Thymus (tissue), 11 donors: ENCODE measurements at regions not wholly inside any gene's neighbourhood (a gene's known extent, or its start where the extent isn't known, plus 50 kb on each side); places are given as distances from the start of the nearest gene placed in this dataset.

ENCODE experiments used
- DNase-seq, 9 donors: peaks; one replicate each; pipeline ENCODE4 v3.0.0-alpha.2; 2013; ENCODE audit warnings: low spot score in 9 of 9, low read depth in 6 of 9, missing footprints in 1 of 9
- H3K27ac ChIP-seq, 2 donors: one replicate each; pipeline ENCODE4 v1.5.1; 2013; ENCODE audit warnings: control low read depth in 1 of 2, low read depth in 1 of 2, low read length in 1 of 2, mild to moderate bottlenecking in 1 of 2, moderate library complexity in 1 of 2
- H3K27me3 ChIP-seq, 2 donors: one replicate each; pipeline ENCODE4 v1.5.1; 2013; ENCODE audit warnings: low read length in 1 of 2; ENCODE audit not compliant: control insufficient read depth in 2 of 2, insufficient read depth in 1 of 2
- H3K36me3 ChIP-seq, 2 donors: one replicate each; pipeline ENCODE4 v1.5.1; 2013; ENCODE audit warnings: low read length in 1 of 2, mild to moderate bottlenecking in 1 of 2, moderate library complexity in 1 of 2; ENCODE audit not compliant: control insufficient read depth in 2 of 2, insufficient read depth in 2 of 2
- H3K4me1 ChIP-seq, 2 donors: one replicate each; pipeline ENCODE4 v1.5.1; 2013; ENCODE audit warnings: low read length in 2 of 2; ENCODE audit not compliant: control insufficient read depth in 2 of 2, insufficient read depth in 2 of 2
- H3K4me3 ChIP-seq, 2 donors: one replicate each; pipeline ENCODE4 v1.5.1; 2013; ENCODE audit warnings: low read length in 2 of 2, control low read depth in 1 of 2, mild to moderate bottlenecking in 1 of 2
- H3K9me3 ChIP-seq, 2 donors: one replicate each; pipeline ENCODE4 v1.5.1; 2013; ENCODE audit warnings: low read length in 1 of 2, mild to moderate bottlenecking in 1 of 2; ENCODE audit not compliant: control insufficient read depth in 2 of 2, insufficient read depth in 1 of 2
- WGBS: extraction: QIAGEN DNeasy Blood & Tissue Kit; methylation state at CpG from one replicate; pipeline ENCODE4 v1.1.7; 2013; 5-methylcytosine and 5-hydroxymethylcytosine counted together
- donor health status: healthy.

DNA sequence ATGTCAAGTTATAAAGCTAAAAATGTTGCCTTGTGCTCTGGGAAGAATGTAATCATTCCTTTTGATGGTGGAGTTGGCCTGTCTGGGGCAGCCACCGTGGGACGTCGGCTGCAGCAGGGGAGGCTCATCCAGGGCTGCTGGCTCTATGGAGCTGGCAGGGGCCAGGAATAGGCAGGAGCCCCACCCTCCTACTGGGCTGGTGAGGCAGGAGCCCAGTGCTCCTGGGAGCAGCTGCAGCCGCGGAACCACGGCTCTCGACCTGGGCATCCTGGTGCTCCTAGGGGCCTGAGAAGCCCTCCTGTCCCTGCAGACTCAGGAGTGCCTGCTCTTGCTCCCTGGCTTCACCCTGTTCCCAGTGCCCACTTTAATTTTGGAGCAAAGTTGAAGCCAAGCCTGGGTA, 127.1 kb downstream of the DIPK2A start:
- Histone ChIP-seq H3K4me1 (no peaks in the 10 kb centered on the region), H3K27ac (no peak overlapping the region), H3K36me3 (no peaks in the 10 kb centered on the region), H3K9me3 (peaks cover 0 to 17% of the 10 kb centered on the region in 2 donors), H3K4me3 (no peak overlapping the region), H3K27me3 (no peaks in the 10 kb centered on the region)
- WGBS, result 98% methylated on average over 7 of the region's 7 CpGs
- DNase-seq, result no peak

DNA sequence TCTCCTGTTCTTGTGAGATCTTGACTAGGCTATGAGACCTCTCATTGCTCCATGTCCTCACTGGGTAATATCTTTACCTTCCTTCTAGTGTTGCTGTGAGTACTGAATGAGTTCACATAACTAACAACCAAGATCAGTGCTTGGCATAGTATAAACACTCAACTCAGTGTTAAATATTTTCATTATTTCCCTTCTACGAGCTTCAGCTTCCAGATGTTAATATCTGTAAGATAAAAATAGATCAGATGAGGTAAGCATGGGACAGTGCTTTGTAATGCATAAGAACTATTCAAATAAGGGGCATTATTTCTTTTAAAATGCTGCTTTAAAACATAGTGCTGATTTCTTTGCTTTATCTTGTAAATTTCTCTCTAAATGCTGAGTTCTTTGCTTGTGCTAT, 130.8 kb downstream of the DIPK2A start:
- Histone ChIP-seq H3K27me3 (no peaks in the 10 kb centered on the region), H3K9me3 (peaks cover 0 to 17% of the 10 kb centered on the region in 2 donors), H3K36me3 (no peaks in the 10 kb centered on the region), H3K4me1 (no peaks in the 10 kb centered on the region), H3K27ac (no peak overlapping the region), H3K4me3 (no peak overlapping the region)
- WGBS, result 87% methylated on average over 1 of the region's 1 CpG
- DNase-seq, result no peak

- Histone ChIP-seq H3K36me3 (no peaks in the 10 kb centered on the region), H3K4me3 (no peak overlapping the region), H3K9me3 (peaks cover 0 to 10% of the 10 kb centered on the region in 2 donors), H3K27me3 (no peaks in the 10 kb centered on the region), H3K4me1 (no peaks in the 10 kb centered on the region), H3K27ac (peak overlapping the region in 1 of 2 donors; percentile 52)
- DNase-seq, result no peak
- WGBS, result 96% methylated on average over 3 of the region's 3 CpGs
These were observed 132.6 kb downstream of the DIPK2A start for GRCh38 chr3:144104186-144104585.

DNA sequence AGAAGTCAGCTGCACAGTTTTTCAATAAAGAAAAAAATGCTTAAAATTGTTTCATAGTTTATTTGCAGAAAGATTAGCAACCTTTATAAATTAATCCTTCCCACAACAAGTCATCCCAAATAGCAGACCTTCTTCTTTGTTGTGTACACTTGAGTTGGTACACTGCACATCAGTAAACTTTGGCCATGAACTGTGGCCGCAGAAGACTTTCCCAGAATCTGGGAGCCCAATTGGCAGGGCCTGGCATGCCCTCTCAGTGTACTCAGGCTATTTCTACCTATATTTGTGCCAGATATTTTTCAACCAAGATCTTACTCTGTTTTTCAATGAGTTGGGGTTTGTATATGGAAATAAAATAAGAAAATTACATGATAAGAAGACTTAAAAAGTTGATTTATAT, 133.1 kb downstream of the DIPK2A start:
- no peak for DNase-seq
- no peaks in the 10 kb centered on the region for H3K4me1 ChIP-seq
- peak overlapping the region in 1 of 2 donors; percentile 37 for H3K27ac ChIP-seq
- WGBS, result 94% methylated on average over 1 of the region's 1 CpG
- H3K27me3 ChIP-seq, result no peaks in the 10 kb centered on the region
- no peaks in the 10 kb centered on the region for H3K36me3 ChIP-seq
- H3K9me3 ChIP-seq, result peaks cover 0 to 5% of the 10 kb centered on the region in 2 donors
- H3K4me3 ChIP-seq, result no peak overlapping the region

DNA sequence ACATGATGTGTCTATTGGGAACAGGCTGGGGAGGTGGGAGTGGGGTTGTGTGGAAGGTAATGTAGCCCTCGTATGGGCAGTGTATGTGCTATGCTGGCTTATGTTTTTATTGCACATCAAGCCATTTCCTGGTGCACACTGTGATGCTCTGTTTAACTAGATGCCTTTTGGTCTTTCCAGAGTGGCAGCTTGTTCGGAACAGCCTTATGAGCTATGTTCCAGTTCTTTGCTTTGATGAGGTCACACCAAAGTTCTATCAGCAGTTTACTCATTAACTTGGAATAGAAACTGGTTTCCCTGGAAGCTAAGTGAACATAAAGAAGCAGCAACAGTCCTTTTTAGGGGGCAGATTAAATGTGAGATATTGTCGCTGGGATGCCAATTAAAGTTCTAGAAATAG, 133.9 kb downstream of the DIPK2A start:
- DNase-seq, result no peak
- no peak overlapping the region for H3K27ac ChIP-seq
- no peak overlapping the region for H3K4me3 ChIP-seq
- 96% methylated on average over 3 of the region's 3 CpGs for WGBS
- H3K27me3 ChIP-seq, result no peaks in the 10 kb centered on the region
- no peaks in the 10 kb centered on the region for H3K9me3 ChIP-seq
- no peaks in the 10 kb centered on the region for H3K4me1 ChIP-seq
- H3K36me3 ChIP-seq, result no peaks in the 10 kb centered on the region

DNA sequence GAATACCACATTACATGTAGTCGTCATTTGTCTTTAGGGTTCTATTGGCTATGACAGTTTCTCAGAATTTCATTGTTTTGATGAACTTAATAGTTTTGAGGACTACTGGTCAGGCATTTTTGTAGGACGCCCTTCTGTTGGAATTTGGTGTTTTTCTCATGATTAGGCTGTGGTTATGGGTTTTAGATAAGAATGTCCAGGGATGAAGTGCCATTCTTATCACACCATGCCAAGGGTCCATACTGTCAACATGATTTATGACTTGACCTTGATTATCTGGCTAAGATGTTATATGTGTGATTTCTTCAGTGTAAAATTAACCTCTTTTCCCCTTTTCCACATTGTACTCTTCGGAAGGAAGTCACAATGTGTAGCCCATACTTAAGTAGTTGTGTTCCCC, 135.3 kb downstream of the DIPK2A start:
- Histone ChIP-seq H3K9me3 (no peaks in the 10 kb centered on the region), H3K27ac (no peak overlapping the region), H3K27me3 (no peaks in the 10 kb centered on the region), H3K36me3 (no peaks in the 10 kb centered on the region), H3K4me3 (no peak overlapping the region), H3K4me1 (no peaks in the 10 kb centered on the region)
- WGBS, result 87% methylated on average over 3 of the region's 3 CpGs
- DNase-seq, result no peak

DNA sequence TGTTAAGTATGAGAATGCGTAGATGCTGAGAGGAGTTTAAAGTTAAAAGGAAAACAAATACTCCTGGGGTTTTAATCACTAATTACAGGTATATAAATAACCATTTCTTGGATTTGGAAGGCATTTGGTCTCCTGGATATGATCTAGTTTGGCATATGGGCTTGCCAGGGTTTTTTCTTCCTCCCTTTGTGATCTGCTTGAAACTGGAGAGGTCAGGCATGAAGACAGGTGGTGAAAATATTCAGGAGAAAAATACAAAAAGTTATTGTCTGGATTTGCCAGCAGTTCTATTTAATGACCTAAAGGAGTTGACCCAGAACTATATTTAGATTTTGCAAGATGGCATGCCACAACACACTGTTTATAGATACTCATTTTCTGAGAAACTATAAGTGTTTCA, 136.3 kb downstream of the DIPK2A start:
- H3K27ac ChIP-seq, result no peak overlapping the region
- WGBS, result 93% methylated on average over 1 of the region's 1 CpG

DNA sequence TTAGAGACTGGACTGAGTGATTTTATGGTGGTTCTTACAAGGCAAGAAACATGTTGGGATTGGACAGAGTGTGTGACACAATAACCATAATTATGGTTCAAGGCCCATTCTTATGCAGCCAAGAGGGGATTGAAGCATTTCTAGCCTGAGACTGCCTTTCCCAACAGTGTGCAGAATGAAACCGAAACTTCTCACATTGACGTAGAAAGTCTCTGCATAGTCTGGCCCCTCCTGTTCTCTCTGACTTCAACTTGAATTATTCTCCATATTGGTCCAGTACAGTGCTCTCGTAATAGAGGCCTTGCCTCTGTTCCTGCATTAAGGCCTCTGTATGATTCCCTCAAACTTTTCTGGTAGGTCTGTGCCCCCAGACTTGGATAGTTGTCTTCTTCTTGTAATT, 138.3 kb downstream of the DIPK2A start:
- 85% methylated on average over 3 of the region's 3 CpGs for WGBS
- no peaks in the 10 kb centered on the region for H3K4me1 ChIP-seq
- no peak for DNase-seq

More for the DNA sequence above, 136.3 kb downstream of the DIPK2A start:
- Histone ChIP-seq H3K4me1 (no peaks in the 10 kb centered on the region), H3K36me3 (no peaks in the 10 kb centered on the region), H3K27me3 (no peaks in the 10 kb centered on the region), H3K4me3 (no peak overlapping the region), H3K9me3 (no peaks in the 10 kb centered on the region)
- no peak for DNase-seq

GRCh38 chr3:144112036-144112435, 140.4 kb downstream of the DIPK2A start:
- Histone ChIP-seq H3K27ac (no peak overlapping the region), H3K36me3 (no peaks in the 10 kb centered on the region), H3K4me3 (no peak overlapping the region), H3K27me3 (no peaks in the 10 kb centered on the region), H3K9me3 (no peaks in the 10 kb centered on the region), H3K4me1 (no peaks in the 10 kb centered on the region)
- no peak for DNase-seq
- whole genome bisulfite sequencing, result 98% methylated on average over 2 of the region's 2 CpGs

More for the DNA sequence above, 138.3 kb downstream of the DIPK2A start:
- Histone ChIP-seq H3K9me3 (no peaks in the 10 kb centered on the region), H3K27ac (no peak overlapping the region), H3K27me3 (no peaks in the 10 kb centered on the region), H3K36me3 (no peaks in the 10 kb centered on the region), H3K4me3 (no peak overlapping the region)

DNA sequence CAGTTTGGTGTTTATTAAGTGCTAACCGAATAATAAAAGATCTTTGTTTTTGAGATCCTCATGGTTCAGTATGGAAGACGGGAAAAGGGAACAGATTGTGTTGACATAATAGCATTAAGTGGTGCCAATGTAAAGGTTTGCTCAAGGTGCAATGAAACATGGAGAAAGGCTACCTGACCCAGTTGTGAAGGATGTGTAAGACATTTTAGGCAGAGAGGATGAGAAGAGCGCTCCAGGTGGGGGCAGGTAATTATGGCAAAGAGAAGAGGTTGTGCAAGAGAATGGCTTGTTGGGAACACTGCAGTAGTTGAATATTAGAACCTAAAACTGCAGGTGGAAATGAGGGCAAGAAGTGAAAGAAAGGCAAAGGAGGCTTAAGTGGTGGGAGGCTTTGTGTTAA, 140.8 kb downstream of the DIPK2A start:
- Histone ChIP-seq H3K27ac (no peak overlapping the region), H3K4me1 (no peaks in the 10 kb centered on the region), H3K9me3 (no peaks in the 10 kb centered on the region), H3K4me3 (no peak overlapping the region), H3K27me3 (no peaks in the 10 kb centered on the region), H3K36me3 (no peaks in the 10 kb centered on the region)
- WGBS, result 94% methylated on average over 3 of the region's 3 CpGs
- DNase-seq, result no peak
